ENCODE measurements at regions not wholly inside any gene's neighbourhood (a gene's known extent, or its start where the extent isn't known, plus 50 kb on each side); places are given as distances from the start of the nearest gene placed in this dataset.

DNA sequence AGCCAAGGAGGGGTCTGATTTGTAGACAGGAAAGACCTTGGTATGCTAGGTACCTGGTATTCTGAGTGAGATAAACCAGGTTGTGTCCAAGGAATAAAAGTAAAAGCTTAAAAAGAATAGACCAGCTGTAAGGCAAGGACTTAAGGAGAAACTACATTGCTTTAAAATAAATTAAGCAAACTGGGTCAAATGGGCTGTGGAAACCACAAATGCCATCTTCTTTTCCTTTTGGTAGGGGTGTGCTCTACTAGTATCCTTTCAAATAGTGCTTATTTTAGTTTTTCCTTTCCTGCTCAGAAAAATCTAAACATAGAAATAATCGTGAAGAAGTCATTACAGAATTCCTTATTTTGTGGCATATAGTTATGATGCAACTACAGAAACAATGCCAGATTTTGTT lies 138.6 kb upstream of the KLF12 start:
- Histone ChIP-seq H3K9ac (replicated peaks in 1 of 4; ENCODE audit: extremely low read depth in 1 of 4, low read depth in 3 of 4, low read length in 3 of 4) (no peak overlapping the region), H3K9me3 (ENCODE audit: insufficient read depth in 2 of 2, low read depth in 1 of 2, low read length in 1 of 2) (peaks cover 4 to 6% of the 10 kb centered on the region in 2 experiments; a peak in 2 of 4 replicates), H3K56ac (replicated peaks; ENCODE audit: insufficient read length, low read depth, low read length) (no peak overlapping the region), H2BK12ac (ENCODE audit: low read depth, low read length) (no peak overlapping the region), H3K4me1 (replicated peaks in 1 of 4; ENCODE audit: control insufficient read depth in 3 of 4, insufficient read depth in 4 of 4, low read length in 3 of 4) (no peaks in the 10 kb centered on the region), H3K14ac (ENCODE audit: insufficient read length) (no peak overlapping the region), H3K23ac (ENCODE audit: insufficient read length) (no peak overlapping the region), H2BK120ac (replicated peaks; ENCODE audit: low read depth, low read length) (no peak overlapping the region), H2BK15ac (ENCODE audit: low read length) (no peak overlapping the region), H2AK5ac (ENCODE audit: low read depth, low read length) (no peak overlapping the region), H4K8ac (ENCODE audit: extremely low read depth, insufficient read depth, low read length) (no peak overlapping the region), H3K18ac (ENCODE audit: extremely low read depth, low read length) (no peak overlapping the region), H3K27ac (ENCODE audit: low read depth, low read length) (no peak overlapping the region), H3K79me2 (ENCODE audit: control insufficient read depth in 1 of 2, insufficient read depth in 2 of 2, low read length in 2 of 2) (no peaks in the 10 kb centered on the region), H3K4me2 (ENCODE audit: insufficient read depth in 1 of 2, low read depth in 2 of 2, low read length in 2 of 2) (no peak overlapping the region), H2AFZ (ENCODE audit: low read length) (no peak overlapping the region), H4K5ac (ENCODE audit: insufficient read length, low read depth, low read length) (no peak overlapping the region), H3K36me3 (ENCODE audit: control insufficient read depth in 2 of 4, insufficient read depth in 4 of 4, low read length in 3 of 4) (no peaks in the 10 kb centered on the region; a peak in 1 of 8 replicates), H3K23me2 (ENCODE audit: low read depth, low read length) (no peaks in the 10 kb centered on the region), H3K4ac (replicated peaks; ENCODE audit: insufficient read length, low read depth, low read length) (no peak overlapping the region), H2BK5ac (ENCODE audit: low read depth, low read length) (no peak overlapping the region), H3K4me3 (ENCODE audit: extremely low read depth in 1 of 4, insufficient read depth in 2 of 4, low read depth in 3 of 4, low read length in 4 of 4) (no peak overlapping the region), H3K79me1 (ENCODE audit: low read depth, low read length) (no peaks in the 10 kb centered on the region), H3K27me3 (replicated peaks in 1 of 4; ENCODE audit: control insufficient read depth in 3 of 4, extremely low read depth in 1 of 4, insufficient read depth in 3 of 4, low read length in 3 of 4) (no peaks in the 10 kb centered on the region), H2BK20ac (ENCODE audit: low read length) (no peak overlapping the region), H4K91ac (replicated peaks; ENCODE audit: insufficient read length, low read length) (no peak overlapping the region), H4K20me1 (replicated peaks in 1 of 2; ENCODE audit: control insufficient read depth in 1 of 2, insufficient read depth in 2 of 2, low read length in 2 of 2) (no peaks in the 10 kb centered on the region)
- CTCF ChIA-PET (ENCODE audit: partially characterized antibody): interaction anchor here (2.5 kb wide), 1 partner anchor 14 kb away, joined by 9 read pairs; no protein-coding TSS in a partner anchor
- DNase-seq (ENCODE audit: low read depth in 1 of 2, low spot score in 2 of 2) (no peak), FAIRE-seq (no peak)
- POLR2A ChIA-PET (ENCODE audit: partially characterized antibody): no interaction called here
- 100% methylated on average over 1 of the region's 1 CpG; no CpG with 5 or more reads in 1 of the 2 experiments for WGBS, 2 experiments (ENCODE audit: extremely low coverage in 1 of 2, insufficient coverage in 1 of 2, insufficient read length in 1 of 2, insufficient replicate concordance in 2 of 2, low coverage in 1 of 2, low lambda C conversion rate in 2 of 2, missing lambda C conversion rate in 1 of 2)
- TF ChIP-seq SIX5 (IDR thresholded peaks at IDR 0.05; ENCODE audit: low read depth, low read length): no peak
- TF ChIP-seq SP4 (IDR thresholded peaks at IDR 0.05; ENCODE audit: low read length): no peak
- no peak for TF ChIP-seq EP300 (IDR thresholded peaks at IDR 0.05; ENCODE audit: borderline replicate concordance in 1 of 2, low read depth in 2 of 2, low read length in 2 of 2)
- no peak for TF ChIP-seq HDAC2 (IDR thresholded peaks at IDR 0.05; ENCODE audit: borderline replicate concordance in 1 of 2, low read depth in 2 of 2, low read length in 2 of 2)
- no peak for TF ChIP-seq RAD21 (IDR thresholded peaks at IDR 0.05 in 1 of 2, conservative IDR thresholded peaks at IDR 0.05 in 1 of 2; ENCODE audit: low read depth in 2 of 2, low read length in 2 of 2)
- no peak for TF ChIP-seq BACH1 (IDR thresholded peaks at IDR 0.05; ENCODE audit: low read length)
- TF ChIP-seq TAF7 (optimal IDR thresholded peaks at IDR 0.05; ENCODE audit: borderline replicate concordance, low read depth, low read length): no peak
